ENCODE measurements at regions not wholly inside any gene's neighbourhood (a gene's known extent, or its start where the extent isn't known, plus 50 kb on each side); places are given as distances from the start of the nearest gene placed in this dataset.
A peak's percentile ranks its signal among the peaks of the same experiment; 100 is the strongest.

GRCh38 chr17:77830816-77831473, 127.6 kb upstream of the TNRC6C start:
- no CpG with 5 or more reads among the region's 17 CpGs for WGBS (ENCODE audit: extremely low coverage, insufficient coverage, low lambda C conversion rate)
- DNase-seq: no peak
- H4K8ac ChIP-seq (ENCODE audit: low read depth, low read length): no peak overlapping the region
- H3K36me3 ChIP-seq (ENCODE audit: control insufficient read depth, insufficient read depth, low read length): no peaks in the 10 kb centered on the region
- H3K4ac ChIP-seq (ENCODE audit: low read depth, low read length): no peak overlapping the region
- H3K18ac ChIP-seq (ENCODE audit: low read length): no peak overlapping the region
- no peaks in the 10 kb centered on the region for H3K79me1 ChIP-seq (ENCODE audit: low read length)
- H2BK120ac ChIP-seq (ENCODE audit: low read depth, low read length): no peak overlapping the region
- no peak overlapping the region for H3K23ac ChIP-seq (ENCODE audit: low read length)
- H3K79me2 ChIP-seq (ENCODE audit: control insufficient read depth, insufficient read depth, low read length): no peaks in the 10 kb centered on the region
- H3K27ac ChIP-seq (ENCODE audit: low read depth, low read length): no peak overlapping the region
- peaks cover 5% of the 10 kb centered on the region for H3K4me1 ChIP-seq (ENCODE audit: control insufficient read depth, low read depth, low read length)
- H3K27me3 ChIP-seq (ENCODE audit: insufficient read depth, low read length, poor library complexity): no peaks in the 10 kb centered on the region
- H3K9ac ChIP-seq (ENCODE audit: low read length): no peak overlapping the region
- H3K56ac ChIP-seq (ENCODE audit: low read length): no peak overlapping the region
- no peak overlapping the region for H2BK5ac ChIP-seq (ENCODE audit: low read length)
- no peak overlapping the region for H4K5ac ChIP-seq (ENCODE audit: low read length)
- no peak overlapping the region for H3K4me3 ChIP-seq (ENCODE audit: low read length)
- H2AK5ac ChIP-seq (ENCODE audit: low read length): no peak overlapping the region
- H3K4me2 ChIP-seq (ENCODE audit: low read length): no peak overlapping the region
- H2BK15ac ChIP-seq (replicated peaks; ENCODE audit: low read depth): no peak overlapping the region

- H3K4me2 ChIP-seq (ENCODE audit: low read length): no peak overlapping the region
- H3K27ac ChIP-seq (ENCODE audit: low read depth, low read length): no peak overlapping the region
- no peak overlapping the region for H3K9ac ChIP-seq (ENCODE audit: low read length)
- no peak overlapping the region for H3K18ac ChIP-seq (ENCODE audit: low read length)
- no peak overlapping the region for H2BK120ac ChIP-seq (ENCODE audit: low read depth, low read length)
- no peak overlapping the region for H2AK5ac ChIP-seq (ENCODE audit: low read length)
- no peak overlapping the region for H3K23ac ChIP-seq (ENCODE audit: low read length)
- no peak overlapping the region for H3K4me3 ChIP-seq (ENCODE audit: low read length)
- no peaks in the 10 kb centered on the region for H3K79me2 ChIP-seq (ENCODE audit: control insufficient read depth, insufficient read depth, low read length)
- no peak overlapping the region for H2BK5ac ChIP-seq (ENCODE audit: low read length)
- no peak overlapping the region for H4K8ac ChIP-seq (ENCODE audit: low read depth, low read length)
- WGBS (ENCODE audit: extremely low coverage, insufficient coverage, low lambda C conversion rate): no CpG with 5 or more reads among the region's 17 CpGs
- peaks cover 5% of the 10 kb centered on the region for H3K4me1 ChIP-seq (ENCODE audit: control insufficient read depth, low read depth, low read length)
- no peak overlapping the region for H3K56ac ChIP-seq (ENCODE audit: low read length)
- H3K79me1 ChIP-seq (ENCODE audit: low read length): no peaks in the 10 kb centered on the region
- no peaks in the 10 kb centered on the region for H3K36me3 ChIP-seq (ENCODE audit: control insufficient read depth, insufficient read depth, low read length)
- DNase-seq: no peak
- no peaks in the 10 kb centered on the region for H3K27me3 ChIP-seq (ENCODE audit: insufficient read depth, low read length, poor library complexity)
- no peak overlapping the region for H2BK15ac ChIP-seq (replicated peaks; ENCODE audit: low read depth)
- H3K4ac ChIP-seq (ENCODE audit: low read depth, low read length): no peak overlapping the region
- no peak overlapping the region for H4K5ac ChIP-seq (ENCODE audit: low read length)
Measured at GRCh38 chr17:77831474-77832179, 126.9 kb upstream of the TNRC6C start.

GRCh38 chr17:77832180-77832560, 126.3 kb upstream of the TNRC6C start:
- Histone ChIP-seq H3K27me3 (ENCODE audit: insufficient read depth, low read length, poor library complexity) (no peaks in the 10 kb centered on the region), H3K18ac (ENCODE audit: low read length) (no peak overlapping the region), H3K9ac (ENCODE audit: low read length) (no peak overlapping the region), H3K56ac (ENCODE audit: low read length) (no peak overlapping the region), H3K27ac (ENCODE audit: low read depth, low read length) (no peak overlapping the region), H3K79me2 (ENCODE audit: control insufficient read depth, insufficient read depth, low read length) (no peaks in the 10 kb centered on the region), H3K36me3 (ENCODE audit: control insufficient read depth, insufficient read depth, low read length) (no peaks in the 10 kb centered on the region), H3K4me3 (ENCODE audit: low read length) (no peak overlapping the region), H3K23ac (ENCODE audit: low read length) (no peak overlapping the region), H3K4ac (ENCODE audit: low read depth, low read length) (no peak overlapping the region), H3K4me2 (ENCODE audit: low read length) (no peak overlapping the region), H2BK120ac (ENCODE audit: low read depth, low read length) (no peak overlapping the region), H4K8ac (ENCODE audit: low read depth, low read length) (no peak overlapping the region), H3K79me1 (ENCODE audit: low read length) (no peaks in the 10 kb centered on the region), H3K4me1 (ENCODE audit: control insufficient read depth, low read depth, low read length) (peaks cover 5% of the 10 kb centered on the region), H2AK5ac (ENCODE audit: low read length) (no peak overlapping the region), H2BK5ac (ENCODE audit: low read length) (no peak overlapping the region), H2BK15ac (replicated peaks; ENCODE audit: low read depth) (no peak overlapping the region), H4K5ac (ENCODE audit: low read length) (no peak overlapping the region)
- no CpG with 5 or more reads among the region's 8 CpGs for WGBS (ENCODE audit: extremely low coverage, insufficient coverage, low lambda C conversion rate)
- no peak for DNase-seq

GRCh38 chr17:77833769-77834168, 124.7 kb upstream of the TNRC6C start:
- Histone ChIP-seq H3K36me3 (ENCODE audit: control insufficient read depth, insufficient read depth, low read length) (no peaks in the 10 kb centered on the region), H3K9ac (ENCODE audit: low read length) (no peak overlapping the region), H3K23ac (ENCODE audit: low read length) (no peak overlapping the region), H3K18ac (ENCODE audit: low read length) (no peak overlapping the region), H2BK15ac (replicated peaks; ENCODE audit: low read depth) (no peak overlapping the region), H3K79me1 (ENCODE audit: low read length) (no peaks in the 10 kb centered on the region), H3K27ac (ENCODE audit: low read depth, low read length) (no peak overlapping the region), H3K4ac (ENCODE audit: low read depth, low read length) (no peak overlapping the region), H3K79me2 (ENCODE audit: control insufficient read depth, insufficient read depth, low read length) (no peaks in the 10 kb centered on the region), H4K8ac (ENCODE audit: low read depth, low read length) (no peak overlapping the region), H2AK5ac (ENCODE audit: low read length) (no peak overlapping the region), H3K4me3 (ENCODE audit: low read length) (no peak overlapping the region), H3K27me3 (ENCODE audit: insufficient read depth, low read length, poor library complexity) (no peaks in the 10 kb centered on the region), H2BK5ac (ENCODE audit: low read length) (no peak overlapping the region), H3K4me1 (ENCODE audit: control insufficient read depth, low read depth, low read length) (peaks cover 5% of the 10 kb centered on the region), H3K56ac (ENCODE audit: low read length) (no peak overlapping the region), H2BK120ac (ENCODE audit: low read depth, low read length) (no peak overlapping the region), H4K5ac (ENCODE audit: low read length) (no peak overlapping the region), H3K4me2 (ENCODE audit: low read length) (no peak overlapping the region)
- WGBS (ENCODE audit: extremely low coverage, insufficient coverage, low lambda C conversion rate): no CpG with 5 or more reads among the region's 5 CpGs
- no peak for DNase-seq

GRCh38 chr17:77834170-77835115, 124.1 kb upstream of the TNRC6C start:
- H4K8ac ChIP-seq (ENCODE audit: low read depth, low read length): no peak overlapping the region
- no peaks in the 10 kb centered on the region for H3K79me2 ChIP-seq (ENCODE audit: control insufficient read depth, insufficient read depth, low read length)
- no peak overlapping the region for H2BK15ac ChIP-seq (replicated peaks; ENCODE audit: low read depth)
- H3K79me1 ChIP-seq (ENCODE audit: low read length): no peaks in the 10 kb centered on the region
- H2BK120ac ChIP-seq (ENCODE audit: low read depth, low read length): no peak overlapping the region
- H3K4ac ChIP-seq (ENCODE audit: low read depth, low read length): no peak overlapping the region
- no peak overlapping the region for H2AK5ac ChIP-seq (ENCODE audit: low read length)
- H4K5ac ChIP-seq (ENCODE audit: low read length): no peak overlapping the region
- no peaks in the 10 kb centered on the region for H3K36me3 ChIP-seq (ENCODE audit: control insufficient read depth, insufficient read depth, low read length)
- H3K27me3 ChIP-seq (ENCODE audit: insufficient read depth, low read length, poor library complexity): no peaks in the 10 kb centered on the region
- no peak overlapping the region for H3K27ac ChIP-seq (ENCODE audit: low read depth, low read length)
- peak overlapping the region; percentile 37 for H3K9ac ChIP-seq (ENCODE audit: low read length)
- H2BK5ac ChIP-seq (ENCODE audit: low read length): no peak overlapping the region
- peak overlapping the region; percentile 53 for H3K56ac ChIP-seq (ENCODE audit: low read length)
- H3K4me2 ChIP-seq (ENCODE audit: low read length): no peak overlapping the region
- H3K4me1 ChIP-seq (ENCODE audit: control insufficient read depth, low read depth, low read length): peaks cover 5% of the 10 kb centered on the region
- no peak overlapping the region for H3K18ac ChIP-seq (ENCODE audit: low read length)
- H3K23ac ChIP-seq (ENCODE audit: low read length): no peak overlapping the region
- DNase-seq: peak; percentile 94
- no CpG with 5 or more reads among the region's 12 CpGs for WGBS (ENCODE audit: extremely low coverage, insufficient coverage, low lambda C conversion rate)
- no peak overlapping the region for H3K4me3 ChIP-seq (ENCODE audit: low read length)

All from mesendoderm (in vitro differentiated cells).